PC-9 (cell line): ENCODE measurements at regions not wholly inside any gene's neighbourhood (a gene's known extent, or its start where the extent isn't known, plus 50 kb on each side); places are given as distances from the start of the nearest gene placed in this dataset.

Experiments used
- EZH2 ChIP-seq: fragments of 200-600 bp; sonication (generic); IDR thresholded peaks from 2 replicates; pipeline ENCODE4 v1.8.0; 2017; ENCODE audit warnings: antibody characterized with exemption, low read depth
- TF ChIP-seq, protein P1 (sequence below): fragments of 200-600 bp; sonication (generic); conservative IDR thresholded peaks from 2 replicates; pipeline ENCODE4 v1.6.1; 2017; ENCODE audit warnings: mixed run types, antibody characterized with exemption, mild to moderate bottlenecking, moderate library complexity

DNA sequence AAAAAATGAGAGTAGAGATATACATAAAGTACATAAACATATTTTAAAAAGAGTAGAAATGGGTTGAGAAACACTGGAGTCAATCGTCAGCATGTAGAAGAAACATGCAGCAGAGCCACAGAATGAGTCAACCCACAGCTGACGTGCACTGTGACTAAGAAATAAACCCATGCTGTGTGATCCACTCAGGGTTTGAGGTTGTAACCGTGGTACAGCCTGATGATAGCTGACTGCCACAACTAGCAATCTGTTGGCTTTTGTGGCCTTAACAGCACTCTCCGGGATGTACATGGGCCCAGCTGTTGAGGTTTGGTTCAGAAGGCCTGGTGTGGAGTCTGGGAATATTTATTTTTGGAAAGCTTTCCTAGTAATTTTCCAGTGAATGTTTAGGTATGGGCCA is 554.4 kb upstream of the MEX3C start:
- TF ChIP-seq, protein P1, sequence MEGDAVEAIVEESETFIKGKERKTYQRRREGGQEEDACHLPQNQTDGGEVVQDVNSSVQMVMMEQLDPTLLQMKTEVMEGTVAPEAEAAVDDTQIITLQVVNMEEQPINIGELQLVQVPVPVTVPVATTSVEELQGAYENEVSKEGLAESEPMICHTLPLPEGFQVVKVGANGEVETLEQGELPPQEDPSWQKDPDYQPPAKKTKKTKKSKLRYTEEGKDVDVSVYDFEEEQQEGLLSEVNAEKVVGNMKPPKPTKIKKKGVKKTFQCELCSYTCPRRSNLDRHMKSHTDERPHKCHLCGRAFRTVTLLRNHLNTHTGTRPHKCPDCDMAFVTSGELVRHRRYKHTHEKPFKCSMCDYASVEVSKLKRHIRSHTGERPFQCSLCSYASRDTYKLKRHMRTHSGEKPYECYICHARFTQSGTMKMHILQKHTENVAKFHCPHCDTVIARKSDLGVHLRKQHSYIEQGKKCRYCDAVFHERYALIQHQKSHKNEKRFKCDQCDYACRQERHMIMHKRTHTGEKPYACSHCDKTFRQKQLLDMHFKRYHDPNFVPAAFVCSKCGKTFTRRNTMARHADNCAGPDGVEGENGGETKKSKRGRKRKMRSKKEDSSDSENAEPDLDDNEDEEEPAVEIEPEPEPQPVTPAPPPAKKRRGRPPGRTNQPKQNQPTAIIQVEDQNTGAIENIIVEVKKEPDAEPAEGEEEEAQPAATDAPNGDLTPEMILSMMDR, result no peak
- TF ChIP-seq EZH2, result no peak
